SK-N-MC (cell line): ENCODE measurements at regions not wholly inside any gene's neighbourhood (a gene's known extent, or its start where the extent isn't known, plus 50 kb on each side); places are given as distances from the start of the nearest gene placed in this dataset.

Source experiments
- EZH2 ChIP-seq: fragments of 200-600 bp; sonication (generic); IDR thresholded peaks from one replicate; pipeline ENCODE4 v1.6.1; 2017; ENCODE audit warnings: antibody characterized with exemption
- FOXP2 ChIP-seq: optimal IDR thresholded peaks from 2 replicates; pipeline ENCODE3; 2011; ENCODE audit warnings: mild to moderate bottlenecking, moderate library complexity; ENCODE audit not compliant: insufficient read depth; ENCODE audit errors: extremely low read length, control extremely low read depth
- POLR2AphosphoS5 ChIP-seq: IDR thresholded peaks from 2 replicates; pipeline ENCODE4 v1.6.1; 2012; ENCODE audit warnings: mild to moderate bottlenecking, low read depth, low read length, borderline replicate concordance

DNA sequence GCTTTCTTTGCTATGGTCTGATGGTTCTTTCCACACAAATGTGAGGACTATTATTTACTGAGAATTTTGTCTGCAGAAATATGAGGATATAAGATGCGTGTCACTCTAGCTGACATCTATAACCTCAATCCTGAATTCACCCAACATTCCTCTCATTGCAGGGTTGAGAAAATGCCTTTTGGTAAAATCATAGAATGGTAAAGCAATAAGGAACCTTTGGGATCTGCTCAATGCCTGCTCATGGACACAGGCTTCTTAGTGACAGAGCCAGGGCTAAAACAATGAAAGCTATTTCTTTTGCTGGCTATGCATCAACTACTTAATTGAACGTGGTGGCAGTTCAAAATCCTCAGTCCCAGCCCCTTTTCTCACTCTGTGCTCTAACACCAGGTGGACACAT is 199.6 kb downstream of the GAS1 start:
- TF ChIP-seq EZH2: no peak
- no peak for TF ChIP-seq POLR2AphosphoS5
- no peak for TF ChIP-seq FOXP2
